ENCODE measurements at regions not wholly inside any gene's neighbourhood (a gene's known extent, or its start where the extent isn't known, plus 50 kb on each side); places are given as distances from the start of the nearest gene placed in this dataset.

DNA sequence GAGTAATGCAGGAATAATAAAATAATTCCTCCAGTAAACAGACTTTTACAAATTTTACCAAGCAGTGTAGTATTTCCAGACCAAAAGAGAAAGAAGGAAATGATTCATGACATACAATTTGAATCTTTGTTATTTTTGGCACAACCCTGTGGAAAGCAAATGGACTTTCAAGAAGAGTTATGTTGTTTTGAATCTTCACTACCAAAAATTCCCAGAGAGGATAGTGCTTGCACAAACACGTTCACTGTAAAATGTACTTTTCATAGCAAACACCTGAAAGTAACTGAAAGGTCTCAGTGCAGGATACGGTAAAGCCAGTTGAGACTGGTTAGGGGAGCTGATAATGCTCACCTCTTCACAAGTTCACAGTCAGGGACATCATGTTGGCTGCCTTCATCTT is 107.1 kb downstream of the USP22 start (continued):
- TF ChIP-seq, protein P1, sequence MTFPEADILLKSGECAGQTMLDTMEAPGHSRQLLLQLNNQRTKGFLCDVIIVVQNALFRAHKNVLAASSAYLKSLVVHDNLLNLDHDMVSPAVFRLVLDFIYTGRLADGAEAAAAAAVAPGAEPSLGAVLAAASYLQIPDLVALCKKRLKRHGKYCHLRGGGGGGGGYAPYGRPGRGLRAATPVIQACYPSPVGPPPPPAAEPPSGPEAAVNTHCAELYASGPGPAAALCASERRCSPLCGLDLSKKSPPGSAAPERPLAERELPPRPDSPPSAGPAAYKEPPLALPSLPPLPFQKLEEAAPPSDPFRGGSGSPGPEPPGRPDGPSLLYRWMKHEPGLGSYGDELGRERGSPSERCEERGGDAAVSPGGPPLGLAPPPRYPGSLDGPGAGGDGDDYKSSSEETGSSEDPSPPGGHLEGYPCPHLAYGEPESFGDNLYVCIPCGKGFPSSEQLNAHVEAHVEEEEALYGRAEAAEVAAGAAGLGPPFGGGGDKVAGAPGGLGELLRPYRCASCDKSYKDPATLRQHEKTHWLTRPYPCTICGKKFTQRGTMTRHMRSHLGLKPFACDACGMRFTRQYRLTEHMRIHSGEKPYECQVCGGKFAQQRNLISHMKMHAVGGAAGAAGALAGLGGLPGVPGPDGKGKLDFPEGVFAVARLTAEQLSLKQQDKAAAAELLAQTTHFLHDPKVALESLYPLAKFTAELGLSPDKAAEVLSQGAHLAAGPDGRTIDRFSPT (tag by site-specific recombination; IDR thresholded peaks at IDR 0.05), result no peak; the same call in 1 of the 2 replicates
- TF ChIP-seq, protein P2, sequence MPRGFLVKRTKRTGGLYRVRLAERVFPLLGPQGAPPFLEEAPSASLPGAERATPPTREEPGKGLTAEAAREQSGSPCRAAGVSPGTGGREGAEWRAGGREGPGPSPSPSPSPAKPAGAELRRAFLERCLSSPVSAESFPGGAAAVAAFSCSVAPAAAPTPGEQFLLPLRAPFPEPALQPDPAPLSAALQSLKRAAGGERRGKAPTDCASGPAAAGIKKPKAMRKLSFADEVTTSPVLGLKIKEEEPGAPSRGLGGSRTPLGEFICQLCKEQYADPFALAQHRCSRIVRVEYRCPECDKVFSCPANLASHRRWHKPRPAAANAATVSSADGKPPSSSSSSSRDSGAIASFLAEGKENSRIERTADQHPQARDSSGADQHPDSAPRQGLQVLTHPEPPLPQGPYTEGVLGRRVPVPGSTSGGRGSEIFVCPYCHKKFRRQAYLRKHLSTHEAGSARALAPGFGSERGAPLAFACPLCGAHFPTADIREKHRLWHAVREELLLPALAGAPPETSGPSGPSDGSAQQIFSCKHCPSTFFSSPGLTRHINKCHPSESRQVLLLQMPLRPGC (tag by site-specific recombination; IDR thresholded peaks at IDR 0.05), result peak; percentile 77
- TF ChIP-seq ZNF629 (tag by site-specific recombination; IDR thresholded peaks at IDR 0.05) (peak; percentile 76), OSR2 (tag by site-specific recombination; IDR thresholded peaks at IDR 0.05) (peak; percentile 79), ZEB2 (tag by site-specific recombination; IDR thresholded peaks at IDR 0.05) (peak; percentile 81; the same call in 1 of the 2 replicates), KLF10 (tag by site-specific recombination; IDR thresholded peaks at IDR 0.05) (0 out of 2 replicates have a peak, but pooled peaks have one; percentile 20), ZNF138 (tag by site-specific recombination; IDR thresholded peaks at IDR 0.05; ENCODE audit: borderline replicate concordance) (no peak), ZNF660 (tag by site-specific recombination; IDR thresholded peaks at IDR 0.05) (peak; percentile 55), ZBTB17 (tag by site-specific recombination; IDR thresholded peaks at IDR 0.05) (peak; percentile 48; the same call in 1 of the 2 replicates), ZNF24 (tag by site-specific recombination; IDR thresholded peaks at IDR 0.05) (peak; percentile 32; the same call in 1 of the 2 replicates), SALL2 (tag by site-specific recombination; IDR thresholded peaks at IDR 0.05; ENCODE audit: borderline replicate concordance) (no peak), ZNF366 (tag by site-specific recombination; conservative IDR thresholded peaks at IDR 0.05) (peak; percentile 92), MZF1 (tag by site-specific recombination; IDR thresholded peaks at IDR 0.05; ENCODE audit: borderline replicate concordance) (peak; percentile 30; the same call in 1 of the 2 replicates), ZNF521 (tag by site-specific recombination; IDR thresholded peaks at IDR 0.05) (no peak), ZNF175 (tag by site-specific recombination; IDR thresholded peaks at IDR 0.05) (no peak), ZNF561 (tag by site-specific recombination; IDR thresholded peaks at IDR 0.05; ENCODE audit: borderline replicate concordance) (peak; percentile 64; the same call in 1 of the 2 replicates), ZNF214 (tag by site-specific recombination; IDR thresholded peaks at IDR 0.05; ENCODE audit: borderline replicate concordance) (no peak), OVOL3 (tag by site-specific recombination; IDR thresholded peaks at IDR 0.05) (peak; percentile 66; the same call in 1 of the 2 replicates), BCL11A (tag by site-specific recombination; IDR thresholded peaks at IDR 0.05; ENCODE audit: low read depth) (peak; percentile 87), FEZF1 (tag by site-specific recombination; IDR thresholded peaks at IDR 0.05) (peak; percentile 50), ZNF274 (IDR thresholded peaks at IDR 0.05; ENCODE audit: low read length) (no peak), ZNF274 (tag by site-specific recombination; IDR thresholded peaks at IDR 0.05; ENCODE audit: borderline replicate concordance) (no peak), ZNF146 (tag by site-specific recombination; IDR thresholded peaks at IDR 0.05) (peak; percentile 97), WT1 (tag by site-specific recombination; IDR thresholded peaks at IDR 0.05) (peak; percentile 76), ZNF184 (tag by site-specific recombination; IDR thresholded peaks at IDR 0.05) (0 out of 2 replicates have a peak, but pooled peaks have one; percentile 22), PRDM1 (tag by site-specific recombination; IDR thresholded peaks at IDR 0.05) (peak; percentile 92), ZSCAN30 (tag by site-specific recombination; IDR thresholded peaks at IDR 0.05) (peak; percentile 37; the same call in 1 of the 2 replicates), KLF8 (tag by site-specific recombination; IDR thresholded peaks at IDR 0.05) (peak; percentile 71), ZBTB8A (tag by site-specific recombination; IDR thresholded peaks at IDR 0.05) (no peak)
- TF ChIP-seq, protein P3, sequence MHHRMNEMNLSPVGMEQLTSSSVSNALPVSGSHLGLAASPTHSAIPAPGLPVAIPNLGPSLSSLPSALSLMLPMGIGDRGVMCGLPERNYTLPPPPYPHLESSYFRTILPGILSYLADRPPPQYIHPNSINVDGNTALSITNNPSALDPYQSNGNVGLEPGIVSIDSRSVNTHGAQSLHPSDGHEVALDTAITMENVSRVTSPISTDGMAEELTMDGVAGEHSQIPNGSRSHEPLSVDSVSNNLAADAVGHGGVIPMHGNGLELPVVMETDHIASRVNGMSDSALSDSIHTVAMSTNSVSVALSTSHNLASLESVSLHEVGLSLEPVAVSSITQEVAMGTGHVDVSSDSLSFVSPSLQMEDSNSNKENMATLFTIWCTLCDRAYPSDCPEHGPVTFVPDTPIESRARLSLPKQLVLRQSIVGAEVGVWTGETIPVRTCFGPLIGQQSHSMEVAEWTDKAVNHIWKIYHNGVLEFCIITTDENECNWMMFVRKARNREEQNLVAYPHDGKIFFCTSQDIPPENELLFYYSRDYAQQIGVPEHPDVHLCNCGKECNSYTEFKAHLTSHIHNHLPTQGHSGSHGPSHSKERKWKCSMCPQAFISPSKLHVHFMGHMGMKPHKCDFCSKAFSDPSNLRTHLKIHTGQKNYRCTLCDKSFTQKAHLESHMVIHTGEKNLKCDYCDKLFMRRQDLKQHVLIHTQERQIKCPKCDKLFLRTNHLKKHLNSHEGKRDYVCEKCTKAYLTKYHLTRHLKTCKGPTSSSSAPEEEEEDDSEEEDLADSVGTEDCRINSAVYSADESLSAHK (tag by site-specific recombination; IDR thresholded peaks at IDR 0.05), result peak; percentile 32; the same call in 1 of the 2 replicates
- TF ChIP-seq, protein P4, sequence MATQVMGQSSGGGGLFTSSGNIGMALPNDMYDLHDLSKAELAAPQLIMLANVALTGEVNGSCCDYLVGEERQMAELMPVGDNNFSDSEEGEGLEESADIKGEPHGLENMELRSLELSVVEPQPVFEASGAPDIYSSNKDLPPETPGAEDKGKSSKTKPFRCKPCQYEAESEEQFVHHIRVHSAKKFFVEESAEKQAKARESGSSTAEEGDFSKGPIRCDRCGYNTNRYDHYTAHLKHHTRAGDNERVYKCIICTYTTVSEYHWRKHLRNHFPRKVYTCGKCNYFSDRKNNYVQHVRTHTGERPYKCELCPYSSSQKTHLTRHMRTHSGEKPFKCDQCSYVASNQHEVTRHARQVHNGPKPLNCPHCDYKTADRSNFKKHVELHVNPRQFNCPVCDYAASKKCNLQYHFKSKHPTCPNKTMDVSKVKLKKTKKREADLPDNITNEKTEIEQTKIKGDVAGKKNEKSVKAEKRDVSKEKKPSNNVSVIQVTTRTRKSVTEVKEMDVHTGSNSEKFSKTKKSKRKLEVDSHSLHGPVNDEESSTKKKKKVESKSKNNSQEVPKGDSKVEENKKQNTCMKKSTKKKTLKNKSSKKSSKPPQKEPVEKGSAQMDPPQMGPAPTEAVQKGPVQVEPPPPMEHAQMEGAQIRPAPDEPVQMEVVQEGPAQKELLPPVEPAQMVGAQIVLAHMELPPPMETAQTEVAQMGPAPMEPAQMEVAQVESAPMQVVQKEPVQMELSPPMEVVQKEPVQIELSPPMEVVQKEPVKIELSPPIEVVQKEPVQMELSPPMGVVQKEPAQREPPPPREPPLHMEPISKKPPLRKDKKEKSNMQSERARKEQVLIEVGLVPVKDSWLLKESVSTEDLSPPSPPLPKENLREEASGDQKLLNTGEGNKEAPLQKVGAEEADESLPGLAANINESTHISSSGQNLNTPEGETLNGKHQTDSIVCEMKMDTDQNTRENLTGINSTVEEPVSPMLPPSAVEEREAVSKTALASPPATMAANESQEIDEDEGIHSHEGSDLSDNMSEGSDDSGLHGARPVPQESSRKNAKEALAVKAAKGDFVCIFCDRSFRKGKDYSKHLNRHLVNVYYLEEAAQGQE (tag by site-specific recombination; IDR thresholded peaks at IDR 0.05), result 0 out of 2 replicates have a peak, but pooled peaks have one; percentile 14
- TF ChIP-seq, protein P5, sequence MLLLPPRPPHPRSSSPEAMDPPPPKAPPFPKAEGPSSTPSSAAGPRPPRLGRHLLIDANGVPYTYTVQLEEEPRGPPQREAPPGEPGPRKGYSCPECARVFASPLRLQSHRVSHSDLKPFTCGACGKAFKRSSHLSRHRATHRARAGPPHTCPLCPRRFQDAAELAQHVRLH (tag by site-specific recombination; IDR thresholded peaks at IDR 0.05), result 0 out of 2 replicates have a peak, but pooled peaks have one; percentile 29

All from HEK293 (cell line).